22Rv1 (cell line): ENCODE measurements at regions not wholly inside any gene's neighbourhood (a gene's known extent, or its start where the extent isn't known, plus 50 kb on each side); places are given as distances from the start of the nearest gene placed in this dataset.
"Not testable (repeated sequence)": the region's sequence is repeated elsewhere in the genome, so short reads cannot be mapped to it uniquely, and the experiment has no call there.

Experiments used
- CTCF ChIP-seq: fragments of 450-650 bp; IDR thresholded peaks from 2 replicates; pipeline ENCODE4 v1.5.1; 2017; ENCODE audit warnings: mild to moderate bottlenecking
- ZFX ChIP-seq: fragments of 450-650 bp; IDR thresholded peaks from 2 replicates; pipeline ENCODE4 v1.6.1; 2017; ENCODE audit warnings: antibody characterized with exemption, borderline replicate concordance

DNA sequence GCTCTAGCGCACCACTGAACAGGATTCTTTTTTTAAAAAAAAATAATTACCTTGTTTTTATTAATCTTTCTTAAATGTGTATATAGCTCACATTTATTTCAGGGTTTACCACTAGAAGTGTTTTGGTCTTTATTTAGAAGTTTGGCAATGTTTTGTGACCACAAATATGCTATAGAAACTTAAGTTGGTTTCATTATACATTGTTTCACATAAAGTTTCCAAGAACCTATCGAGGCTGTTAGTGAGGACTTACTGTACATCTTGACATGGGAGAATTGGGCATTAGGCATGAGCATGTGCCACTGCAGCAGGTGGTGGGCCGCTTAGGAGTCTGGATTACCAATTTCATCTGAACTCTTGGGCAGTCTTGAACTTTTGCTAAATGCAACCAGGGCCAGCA, 77.9 kb upstream of the TMEM164 start:
- TF ChIP-seq CTCF, ZFX: not testable (repeated sequence)
